ENCODE measurements at regions not wholly inside any gene's neighbourhood (a gene's known extent, or its start where the extent isn't known, plus 50 kb on each side); places are given as distances from the start of the nearest gene placed in this dataset.

GRCh38 chr11:95451682-95452081, 220.7 kb upstream of the SESN3 start:
- no peak for TF ChIP-seq EP300 (IDR thresholded peaks at IDR 0.05; ENCODE audit: borderline replicate concordance)
- no peak for TF ChIP-seq RAD21 (IDR thresholded peaks at IDR 0.05; ENCODE audit: low read depth)
- TF ChIP-seq EGR1 (IDR thresholded peaks at IDR 0.05) = no peak
- no peak for TF ChIP-seq YY1 (IDR thresholded peaks at IDR 0.05; ENCODE audit: low read depth)
- TF ChIP-seq TEAD4 (IDR thresholded peaks at IDR 0.05) = no peak
- TF ChIP-seq TAF1 (IDR thresholded peaks at IDR 0.05; ENCODE audit: low read depth) = no peak
- no peak for TF ChIP-seq CREB1 (IDR thresholded peaks at IDR 0.05; ENCODE audit: low read depth)
